ENCODE measurements at regions not wholly inside any gene's neighbourhood (a gene's known extent, or its start where the extent isn't known, plus 50 kb on each side); places are given as distances from the start of the nearest gene placed in this dataset.

- TF ChIP-seq POLR2A (IDR thresholded peaks at IDR 0.05) (no peak), POLR2AphosphoS5 (IDR thresholded peaks at IDR 0.05) (peak in 2 of 4 donors; percentile 40 to 56), CTCF (IDR thresholded peaks at IDR 0.05) (no peak)
Observed at GRCh38 chr10:63798599-63799498, 277.6 kb downstream of the REEP3 start.
